UCSD-AML1 (cell line): ENCODE measurements at regions not wholly inside any gene's neighbourhood (a gene's known extent, or its start where the extent isn't known, plus 50 kb on each side); places are given as distances from the start of the nearest gene placed in this dataset.

Experiments
- DNase-seq: peaks from one replicate; lab custom pipeline; 2025; ENCODE audit not compliant: unreplicated experiment; lab: John Stamatoyannopoulos, UW

- no peak for DNase-seq
These were observed 103.8 kb downstream of the TNFSF18 start for GRCh38 chr1:172946814-172947507.

GRCh38 chr1:172948457-172948856 is 102.3 kb downstream of the TNFSF18 start:
- no peak for DNase-seq

GRCh38 chr1:172949096-172949495 is 101.6 kb downstream of the TNFSF18 start:
- DNase-seq: no peak

GRCh38 chr1:172950528-172950927 is 100.2 kb downstream of the TNFSF18 start:
- DNase-seq: no peak

DNA sequence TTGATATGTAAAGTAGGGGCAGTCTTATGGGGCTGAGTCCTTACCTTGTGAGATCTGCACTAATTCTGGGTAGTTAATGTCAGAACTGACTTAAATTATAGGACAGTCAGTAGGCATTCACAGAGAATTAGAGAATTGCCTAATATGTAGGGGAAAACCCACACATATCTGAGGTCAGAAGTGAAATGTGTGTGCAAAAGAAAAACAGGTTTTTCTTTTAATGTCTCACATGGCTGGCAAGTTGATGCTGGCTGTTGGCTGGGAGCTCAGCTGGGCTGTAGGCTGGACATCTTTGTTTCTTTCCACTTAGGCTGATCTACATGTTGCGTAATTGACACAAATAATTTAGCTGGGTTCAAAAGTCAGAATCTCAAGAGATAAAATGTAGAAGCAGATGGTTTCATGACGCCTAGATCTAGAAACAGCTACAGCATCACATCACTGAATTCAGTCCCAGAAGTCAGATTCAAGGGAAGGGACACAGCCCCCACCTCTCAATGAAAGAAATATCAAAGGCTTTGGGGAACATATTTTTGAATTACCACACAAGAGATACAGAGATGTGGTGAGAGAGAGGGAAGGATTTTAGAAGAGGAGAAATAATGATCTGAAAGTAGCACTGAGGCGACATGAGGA is 98.9 kb downstream of the TNFSF18 start:
- DNase-seq: no peak

DNA sequence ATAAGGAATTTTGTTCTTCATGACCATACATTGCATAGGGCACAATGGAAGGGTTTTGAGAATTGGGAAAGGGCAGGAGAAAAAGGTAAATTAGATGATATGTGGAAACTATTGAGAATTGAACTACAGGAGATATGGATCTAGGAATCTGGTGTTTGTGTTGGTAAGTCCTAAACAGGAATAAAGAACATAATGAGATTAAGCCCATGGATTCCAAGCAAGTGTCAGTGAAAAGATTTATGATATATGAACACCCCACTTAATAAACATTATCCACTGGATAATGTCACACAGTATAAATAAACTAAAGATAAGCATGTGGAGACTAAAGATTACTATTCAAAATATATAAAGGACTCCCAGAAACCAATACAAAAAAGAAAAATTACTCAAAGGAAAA is 98.2 kb downstream of the TNFSF18 start:
- no peak for DNase-seq

DNA sequence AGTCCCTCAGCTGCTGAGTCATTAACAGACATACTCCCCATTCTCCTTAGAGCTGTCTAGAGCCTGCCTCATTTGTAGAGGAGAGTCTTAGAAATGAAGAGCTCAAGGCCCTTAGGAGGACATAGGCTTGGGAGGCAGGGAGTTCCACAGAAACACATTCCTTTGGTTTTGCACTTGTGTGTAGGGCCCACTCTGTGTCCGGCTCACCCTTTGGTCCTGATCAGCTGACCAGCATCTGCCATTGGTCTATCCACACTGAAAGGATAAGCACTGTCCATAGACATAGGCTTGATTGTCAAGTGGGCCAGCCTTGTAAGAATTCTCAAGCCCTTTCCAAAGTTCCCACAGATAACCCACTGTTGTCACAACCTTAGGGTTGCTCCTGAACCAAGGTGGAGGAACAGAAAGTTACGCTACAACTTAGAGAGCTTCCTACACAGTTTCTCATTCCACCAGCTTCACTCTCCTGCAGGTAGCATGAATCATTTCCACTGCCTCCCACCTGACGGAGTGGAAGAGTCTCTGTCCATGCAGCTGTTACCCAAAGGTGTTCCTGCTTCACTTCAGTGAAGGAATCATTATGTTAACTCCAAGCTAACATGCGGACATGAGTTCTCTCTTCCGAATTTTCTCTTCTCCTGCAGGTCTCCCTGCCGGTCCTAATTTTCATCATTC is 96.1 kb downstream of the TNFSF18 start:
- DNase-seq: no peak

- no peak for DNase-seq
These were observed 95.5 kb downstream of the TNFSF18 start for GRCh38 chr1:172955161-172955815.

DNA sequence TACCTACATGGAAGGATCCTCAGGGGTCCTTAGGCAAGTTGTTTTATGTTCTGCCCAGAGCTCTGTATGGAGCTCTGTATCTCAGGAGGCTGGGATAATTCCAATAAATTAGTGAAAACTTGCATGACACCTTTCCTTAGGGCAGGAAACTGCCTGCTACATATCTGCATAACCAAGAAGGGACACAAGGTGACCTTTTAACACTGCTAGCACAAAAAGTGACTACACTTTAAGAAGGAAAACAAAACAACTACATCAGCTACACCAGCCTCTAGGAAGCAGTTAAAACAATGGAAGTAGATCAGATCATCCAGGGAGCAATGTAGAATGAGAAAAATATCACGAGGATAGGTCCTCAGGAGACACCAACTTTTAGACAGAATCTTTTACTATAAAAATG is 93.9 kb downstream of the TNFSF18 start:
- no peak for DNase-seq

GRCh38 chr1:172957491-172957890 is 93.2 kb downstream of the TNFSF18 start:
- DNase-seq: no peak

- DNase-seq: no peak
These were observed 91.2 kb downstream of the TNFSF18 start for GRCh38 chr1:172959571-172959970.

DNA sequence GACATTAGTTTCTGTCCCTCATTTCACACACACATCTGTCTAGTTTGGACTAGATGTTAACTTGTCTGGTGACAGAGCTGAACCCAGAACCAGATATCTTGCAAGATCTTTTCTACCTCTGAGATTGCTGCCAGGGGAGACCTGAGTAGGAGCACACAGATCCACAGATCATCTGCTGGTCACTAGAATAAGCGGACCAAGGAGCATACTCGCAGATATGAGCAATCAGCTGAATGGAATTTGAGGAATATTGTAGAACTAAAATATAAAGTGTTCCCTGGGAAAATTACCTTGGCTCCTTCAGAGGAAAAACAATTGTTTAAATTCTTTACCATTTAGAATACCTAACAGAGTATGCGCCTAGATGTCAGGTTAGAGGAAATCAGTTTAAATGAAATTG is 90.7 kb downstream of the TNFSF18 start:
- DNase-seq: no peak

- DNase-seq: no peak
These were observed 90.1 kb downstream of the TNFSF18 start for GRCh38 chr1:172960454-172961208.

- DNase-seq: no peak
These were observed 85.9 kb downstream of the TNFSF18 start for GRCh38 chr1:172964864-172965263.

- no peak for DNase-seq
These were observed 83.7 kb downstream of the TNFSF18 start for GRCh38 chr1:172966844-172967540.

DNA sequence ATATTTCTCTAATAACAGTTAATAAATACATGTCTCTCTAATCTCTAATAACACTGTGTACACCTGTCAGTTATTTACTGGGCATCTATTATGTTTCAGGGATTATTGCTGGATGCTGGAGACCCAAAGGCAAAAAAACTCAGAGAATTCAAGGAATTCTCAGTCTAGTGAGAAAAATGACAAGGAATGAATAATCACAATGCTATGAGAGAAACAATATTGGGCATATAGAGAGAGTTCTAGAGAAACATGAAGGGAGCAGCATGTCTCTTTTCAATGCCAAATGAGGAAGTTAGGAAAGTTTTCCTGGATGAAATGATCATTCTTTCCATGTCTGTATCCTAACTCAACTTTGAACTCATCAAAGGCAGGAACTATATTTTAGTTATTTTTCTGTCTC is 82.8 kb downstream of the TNFSF18 start:
- DNase-seq: no peak

- no peak for DNase-seq
These were observed 81.1 kb downstream of the TNFSF18 start for GRCh38 chr1:172969611-172970010.

DNA sequence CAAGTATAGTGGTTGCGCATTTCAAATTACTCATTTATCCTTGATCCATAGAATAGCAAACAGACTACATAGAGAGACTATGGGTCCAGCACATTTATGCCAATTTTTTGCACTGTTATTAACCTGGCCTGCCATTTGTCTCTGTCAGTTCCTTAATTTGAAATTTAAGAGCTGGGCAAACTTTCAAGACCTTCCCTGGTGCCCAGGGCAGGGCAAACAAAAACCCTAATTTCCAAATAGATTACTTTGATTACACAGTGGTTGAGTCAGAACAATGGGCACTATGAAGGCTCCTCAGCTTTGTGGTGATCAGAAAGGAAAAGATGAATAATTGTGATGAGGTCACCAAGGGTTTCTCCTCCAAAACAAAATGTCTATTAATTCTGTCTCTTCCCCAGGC is 80.6 kb downstream of the TNFSF18 start:
- DNase-seq: no peak

DNA sequence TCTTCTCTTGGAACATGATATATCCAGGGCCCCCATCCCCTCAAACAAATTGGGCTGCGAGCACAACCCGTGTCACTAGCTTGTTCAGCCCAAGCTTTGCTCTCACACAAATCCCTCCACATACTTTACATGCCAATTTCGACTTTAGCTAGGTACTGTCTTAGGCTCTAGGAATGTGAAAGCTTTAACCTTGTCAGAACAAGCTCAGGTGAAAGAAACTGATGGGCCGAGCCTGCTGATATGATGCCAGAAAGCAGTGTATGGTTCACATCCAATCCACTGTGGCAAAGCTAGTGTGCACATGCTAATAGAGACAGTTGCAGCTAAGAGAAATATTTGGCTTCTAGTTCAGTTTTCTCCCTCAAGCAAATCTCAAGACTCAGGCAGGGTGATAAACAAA is 79.5 kb downstream of the TNFSF18 start:
- DNase-seq: no peak

GRCh38 chr1:172972258-172972657 is 78.5 kb downstream of the TNFSF18 start:
- no peak for DNase-seq

DNA sequence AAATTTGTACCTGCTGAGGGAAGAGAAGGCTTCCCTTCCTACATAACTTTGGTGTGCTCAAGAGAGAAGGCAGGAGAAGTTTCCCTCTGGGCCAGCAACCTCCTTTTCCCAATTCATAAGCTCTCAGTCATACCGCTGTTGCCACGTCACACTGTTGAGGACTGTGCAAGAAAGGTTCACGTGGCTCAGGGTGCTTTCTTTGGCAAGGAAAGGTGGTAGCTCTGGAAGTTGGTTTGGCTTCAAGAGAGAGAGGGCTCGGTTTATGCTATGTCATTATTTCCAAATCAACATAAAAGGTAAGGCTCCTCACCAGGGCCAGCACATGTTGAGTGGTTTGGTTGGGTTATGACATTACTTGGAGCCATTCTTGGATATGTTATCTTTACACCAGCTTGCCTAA is 77.3 kb downstream of the TNFSF18 start:
- DNase-seq: no peak
